DMS 273 (cell line): ENCODE measurements at regions not wholly inside any gene's neighbourhood (a gene's known extent, or its start where the extent isn't known, plus 50 kb on each side); places are given as distances from the start of the nearest gene placed in this dataset.
"Not testable (repeated sequence)": the region's sequence is repeated elsewhere in the genome, so short reads cannot be mapped to it uniquely, and the experiment has no call there.

ENCODE experiments used
- DNase-seq: peaks from one replicate; lab custom pipeline; 2025; ENCODE audit not compliant: unreplicated experiment; lab: John Stamatoyannopoulos, UW

DNA sequence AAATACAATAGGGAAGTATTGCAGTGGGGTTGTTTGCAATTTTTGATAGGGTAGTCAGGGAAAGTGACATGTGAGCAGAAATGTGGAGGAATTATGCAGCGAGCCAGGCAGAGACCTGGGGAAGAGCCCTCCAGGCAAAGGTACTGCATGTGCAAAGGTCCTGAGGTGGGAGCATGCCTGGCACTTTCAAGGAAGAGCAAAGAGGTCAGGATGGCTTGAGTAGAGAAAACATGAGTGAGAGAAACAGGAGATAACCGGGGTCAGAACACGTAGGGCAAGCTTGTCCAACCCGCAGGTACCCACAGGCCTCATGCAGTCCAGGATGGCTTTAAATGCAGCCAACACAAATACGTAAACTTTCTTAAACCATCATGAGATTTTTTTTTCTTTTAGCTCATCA, 71.0 kb downstream of the COQ2 start:
- DNase-seq = no peak

DNA sequence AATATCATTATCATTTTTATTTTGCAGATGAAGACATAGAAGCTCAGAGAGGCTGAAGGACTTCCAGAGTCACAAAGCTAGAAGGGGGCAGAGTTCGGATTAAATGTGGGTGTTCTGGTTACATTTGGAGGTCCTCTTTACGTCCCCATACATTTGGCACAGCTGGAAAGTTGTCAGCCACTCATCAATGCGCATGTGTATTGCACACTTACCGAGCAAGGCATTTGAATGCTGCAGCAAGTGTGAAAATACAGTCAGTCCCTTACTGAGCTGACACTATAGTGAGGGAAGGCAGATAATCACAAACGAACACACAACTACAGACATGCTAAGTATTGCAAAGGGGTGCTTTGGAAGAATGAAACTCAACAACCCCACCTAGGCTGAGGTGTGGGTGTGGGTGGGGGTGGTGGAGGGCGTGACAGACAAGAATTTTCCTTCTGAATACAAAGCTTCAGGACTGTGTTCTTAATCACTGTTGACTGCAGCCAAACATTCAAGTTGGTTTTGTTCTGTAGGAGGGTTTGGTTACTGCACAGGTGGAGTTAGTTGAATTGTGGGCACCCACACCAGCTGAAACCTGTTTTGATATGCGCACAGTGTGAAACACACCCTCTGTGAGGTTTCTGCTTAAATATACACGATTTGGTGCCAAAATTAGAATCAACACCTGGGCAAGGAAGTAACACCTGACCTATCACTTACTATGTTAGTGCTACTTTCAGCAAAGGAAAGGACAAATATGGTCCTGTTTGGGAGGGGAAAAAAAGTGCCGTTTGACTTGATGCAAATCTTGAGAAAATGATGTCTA, 72.4 kb downstream of the COQ2 start:
- DNase-seq = no peak

DNA sequence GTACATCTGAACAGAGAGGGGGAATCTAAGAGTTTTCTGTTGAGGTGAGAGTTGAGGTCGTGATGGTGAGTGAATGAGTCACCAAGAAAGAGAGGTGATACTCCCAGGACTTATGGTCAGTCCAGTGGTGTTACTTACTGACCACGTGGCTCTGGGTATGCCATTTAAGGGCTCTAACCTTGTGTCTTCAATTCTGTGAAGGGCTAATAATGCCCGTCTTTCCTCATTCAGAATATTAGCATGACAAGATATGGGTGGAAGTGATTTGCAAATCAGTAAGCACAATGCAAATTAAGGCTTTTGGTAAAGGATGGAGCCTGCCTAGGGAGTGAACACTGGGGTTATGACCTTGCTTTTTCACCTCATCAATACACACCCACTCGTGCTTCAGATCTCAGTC, 75.2 kb downstream of the COQ2 start:
- DNase-seq = no peak

DNA sequence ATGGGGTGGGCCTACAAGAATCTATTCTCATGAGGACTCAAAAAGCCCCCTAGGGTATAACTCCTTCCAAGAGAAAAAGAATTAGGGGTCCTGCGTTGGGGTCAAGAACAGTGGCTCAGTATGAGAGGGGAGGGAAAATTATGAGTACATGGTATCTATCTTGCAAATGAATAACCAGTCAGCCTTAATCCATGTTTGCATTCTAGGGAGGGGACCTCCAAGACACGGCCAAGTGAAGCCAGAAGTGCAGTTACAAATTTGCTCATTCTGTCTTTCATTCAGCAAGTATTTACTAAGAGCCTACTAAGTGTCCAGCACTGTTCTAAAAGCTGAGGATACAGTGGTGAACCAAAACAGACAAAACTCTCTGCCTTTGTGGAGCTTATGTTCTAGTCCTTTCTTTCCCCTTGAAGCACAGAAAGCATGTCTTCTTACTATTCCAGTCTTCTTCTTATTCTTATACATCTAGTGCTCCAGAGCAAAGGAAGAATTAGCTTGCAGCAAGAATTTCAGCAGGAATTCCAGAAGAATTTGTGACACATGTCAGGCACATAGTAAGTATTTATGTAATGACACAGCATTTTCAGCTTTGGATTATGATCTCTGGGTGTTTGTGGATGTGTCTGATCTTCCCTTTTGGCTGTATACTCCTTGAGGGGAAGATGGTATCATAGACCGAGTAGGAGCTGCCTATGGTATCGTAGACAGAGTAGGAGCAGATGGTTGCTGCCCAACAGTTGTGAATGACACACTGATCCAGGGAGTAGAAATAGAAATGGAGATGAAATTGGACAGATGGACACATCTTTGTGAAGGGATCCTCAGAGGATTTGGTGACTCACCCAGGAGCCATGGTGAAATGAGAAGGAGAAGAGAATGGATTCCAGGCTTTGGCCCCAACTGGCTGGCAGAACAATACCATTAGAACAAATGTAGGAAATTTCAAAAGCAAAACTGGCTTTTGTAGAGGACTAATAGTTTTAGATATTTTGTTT, 75.9 kb downstream of the COQ2 start:
- peak; percentile 53 for DNase-seq

DNA sequence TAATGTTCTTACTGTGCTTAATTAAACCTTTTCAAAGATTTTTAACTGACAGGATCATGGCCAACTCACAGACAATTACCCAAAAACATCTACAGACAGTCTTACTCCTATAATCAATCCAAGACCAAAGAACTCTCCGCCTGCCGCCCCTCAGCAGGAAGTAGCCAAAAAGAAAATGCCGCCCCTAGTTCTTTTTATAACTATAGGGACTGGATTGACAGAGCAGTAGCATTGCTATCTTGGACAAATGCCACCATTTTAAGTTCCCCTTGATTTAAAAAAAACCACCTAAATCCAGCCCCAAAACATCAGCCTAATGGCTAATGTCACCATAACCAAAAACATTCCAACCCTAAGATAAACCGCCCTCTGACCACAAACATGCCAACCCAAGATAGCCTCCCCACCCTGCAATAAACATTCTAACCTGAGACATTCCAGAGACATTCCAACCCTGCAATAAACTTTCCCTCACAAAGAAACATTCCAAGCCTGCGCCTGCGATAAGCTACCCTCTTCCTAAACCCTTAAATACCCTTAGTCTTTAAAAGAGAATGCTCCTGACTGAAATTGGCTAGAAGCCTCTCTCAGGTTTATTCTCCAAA, 77.0 kb downstream of the COQ2 start:
- DNase-seq = no peak

DNA sequence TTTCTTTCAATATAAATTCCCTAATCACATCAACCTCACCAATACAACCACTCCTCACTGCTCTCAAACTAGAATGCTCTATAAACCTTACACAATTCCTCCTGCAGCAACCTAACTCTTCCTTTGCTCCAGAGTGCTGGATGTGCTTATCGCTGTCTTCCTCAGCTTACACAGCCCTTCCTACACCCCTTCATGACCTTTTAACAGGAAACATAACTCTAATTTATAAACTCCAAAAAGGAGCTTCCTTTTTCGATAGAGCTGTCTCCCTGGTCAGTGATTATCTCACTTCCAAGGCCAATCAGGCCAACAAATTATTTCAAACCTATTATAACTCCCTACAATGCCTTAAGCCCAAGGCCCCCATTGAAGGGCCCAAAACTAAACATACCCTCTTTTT, 78.8 kb downstream of the COQ2 start:
- DNase-seq = no peak

DNA sequence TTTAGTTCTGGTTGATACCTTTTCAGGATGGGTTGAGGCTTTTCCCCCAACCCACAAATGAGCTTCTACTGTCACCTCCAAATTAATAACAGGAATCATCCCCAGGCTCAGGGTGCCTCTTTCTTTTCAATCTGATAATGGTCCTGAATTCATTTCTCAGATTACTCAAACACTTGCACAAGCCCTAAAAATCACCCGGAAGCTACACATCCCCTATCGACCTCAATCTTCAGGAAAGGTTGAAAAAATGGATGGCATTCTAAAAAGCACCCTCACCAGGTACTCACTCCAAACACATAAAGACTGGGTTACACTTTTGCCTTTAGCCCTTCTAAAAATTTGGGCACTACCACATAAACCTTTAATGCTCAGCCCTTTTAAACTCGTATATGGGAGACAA, 79.9 kb downstream of the COQ2 start:
- no peak for DNase-seq

DNA sequence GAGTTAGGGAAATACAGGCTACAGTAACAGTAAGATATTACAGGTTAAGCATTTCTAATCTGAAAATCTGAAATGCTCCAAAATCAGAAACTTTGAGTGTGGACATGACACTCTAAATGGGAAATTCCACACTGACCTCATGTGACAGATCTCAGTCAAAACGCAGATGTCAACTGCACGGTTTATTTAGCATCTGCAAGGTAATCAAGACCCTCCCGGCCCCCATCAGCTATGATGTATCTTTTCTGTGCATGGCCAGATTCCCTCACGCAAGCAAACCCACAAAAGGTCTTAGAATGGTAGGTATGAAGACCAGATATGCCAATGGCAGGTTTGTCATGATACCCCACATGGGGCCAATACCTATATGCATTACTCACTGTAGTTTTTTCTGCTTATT, 82.8 kb downstream of the COQ2 start:
- DNase-seq = no peak

DNA sequence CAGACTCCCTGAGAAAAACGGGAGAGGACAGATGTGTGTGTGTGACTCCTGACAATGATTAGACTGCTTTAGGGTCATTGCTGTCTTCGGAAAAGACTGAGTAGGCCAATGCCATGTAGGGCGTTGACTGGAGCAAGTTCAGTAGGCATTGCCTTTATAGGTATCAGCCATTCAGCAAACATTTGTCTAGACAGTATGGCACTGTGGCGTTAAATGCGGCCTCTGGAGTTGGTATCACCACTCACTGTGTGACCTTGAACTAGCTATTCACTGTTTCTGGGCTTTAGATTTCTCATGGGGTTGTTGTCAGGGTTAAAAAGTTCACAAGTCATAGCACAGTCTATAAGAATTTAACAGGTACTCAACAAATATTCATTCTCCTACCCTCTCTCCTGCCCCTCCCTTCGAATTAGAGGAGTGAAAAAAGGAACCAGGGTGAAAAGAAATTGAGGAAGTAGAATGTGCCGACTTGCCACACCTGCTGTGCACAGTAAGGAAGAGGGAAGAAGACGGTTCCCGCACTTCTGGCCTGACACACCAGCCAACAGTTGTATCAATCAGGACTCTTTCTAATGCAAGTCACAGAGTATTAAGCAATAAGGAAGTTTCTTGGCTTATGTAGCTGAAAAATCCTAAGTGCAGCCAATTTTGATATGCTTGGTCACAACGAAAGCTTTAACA, 83.2 kb upstream of the PLAC8 start:
- DNase-seq = no peak

DNA sequence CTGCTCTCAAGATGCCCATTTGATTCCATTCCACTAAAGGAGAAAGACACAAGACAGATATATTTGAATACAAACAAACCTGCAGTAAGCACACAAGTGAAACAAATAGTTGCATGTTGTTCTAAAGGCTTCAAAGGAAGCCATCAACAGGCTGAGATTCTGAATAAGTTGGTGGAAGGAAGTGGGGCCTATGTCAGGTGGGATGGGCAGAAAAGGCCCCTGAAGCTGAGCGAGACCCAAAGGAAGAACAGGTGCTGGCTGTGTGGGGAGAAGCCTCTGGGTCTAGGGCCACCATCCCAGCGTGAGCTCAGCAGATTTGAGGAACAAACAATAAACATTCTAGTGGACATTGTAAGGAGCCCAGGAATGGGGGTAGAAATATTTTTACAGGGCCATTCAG, 82.4 kb upstream of the PLAC8 start:
- no peak for DNase-seq

DNA sequence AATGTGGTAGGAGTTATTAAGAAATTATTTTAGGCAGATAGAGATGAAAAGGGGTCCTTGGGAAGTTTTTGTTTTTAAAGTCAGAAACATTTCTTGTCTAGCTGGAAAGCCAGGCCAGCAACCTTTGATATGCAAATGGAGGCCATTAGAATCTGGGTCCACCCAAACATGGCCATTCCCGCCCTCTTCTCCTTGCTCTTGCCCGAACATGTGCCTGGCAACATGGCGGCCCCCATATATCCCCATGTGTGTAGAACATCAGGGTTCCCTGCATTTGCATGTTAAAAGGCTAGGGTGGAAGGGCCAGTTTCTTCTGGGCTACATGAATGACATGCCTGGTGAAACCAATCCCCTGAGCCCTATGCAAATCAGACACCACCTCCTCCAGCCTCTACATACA, 80.7 kb upstream of the PLAC8 start:
- DNase-seq = no peak

DNA sequence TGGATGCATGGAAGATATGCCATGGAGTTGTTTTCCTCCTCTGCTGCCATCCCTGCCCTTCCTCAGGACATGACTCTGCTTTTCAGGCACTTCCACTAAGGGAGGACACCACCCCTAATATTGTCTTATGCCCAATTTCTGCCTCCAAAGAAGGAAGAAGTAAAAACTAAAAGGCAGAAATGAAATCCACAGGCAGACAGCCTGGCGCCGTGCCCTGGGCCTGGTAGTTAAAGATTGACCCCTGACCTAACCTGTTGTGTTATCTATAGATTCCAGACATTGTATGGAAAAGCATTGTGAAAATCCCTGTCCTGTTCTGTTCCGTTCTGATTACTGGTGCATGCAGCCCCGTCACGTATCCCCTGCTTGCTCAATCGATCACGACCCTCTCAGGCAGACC, 80.1 kb upstream of the PLAC8 start:
- not testable (repeated sequence) for DNase-seq

DNA sequence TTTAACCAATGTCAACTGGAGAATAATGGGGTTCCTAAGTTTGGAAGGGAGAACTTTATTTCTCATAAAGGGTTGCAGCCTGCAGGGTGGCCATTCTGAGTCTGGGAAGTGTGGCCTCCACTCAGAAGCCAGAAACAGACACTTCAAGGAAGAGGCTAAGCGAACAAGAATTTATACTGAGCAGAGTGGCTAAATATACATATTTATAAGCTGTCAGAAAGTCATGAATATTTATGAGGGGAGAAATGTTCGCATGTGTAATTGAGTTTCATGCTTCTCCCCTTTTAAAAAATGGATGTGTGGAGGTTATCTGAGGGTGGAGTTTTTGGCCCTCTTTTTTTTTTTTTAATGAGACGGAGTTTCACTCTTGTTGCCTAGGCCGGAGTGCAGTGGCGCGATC, 78.1 kb upstream of the PLAC8 start:
- no peak for DNase-seq

DNA sequence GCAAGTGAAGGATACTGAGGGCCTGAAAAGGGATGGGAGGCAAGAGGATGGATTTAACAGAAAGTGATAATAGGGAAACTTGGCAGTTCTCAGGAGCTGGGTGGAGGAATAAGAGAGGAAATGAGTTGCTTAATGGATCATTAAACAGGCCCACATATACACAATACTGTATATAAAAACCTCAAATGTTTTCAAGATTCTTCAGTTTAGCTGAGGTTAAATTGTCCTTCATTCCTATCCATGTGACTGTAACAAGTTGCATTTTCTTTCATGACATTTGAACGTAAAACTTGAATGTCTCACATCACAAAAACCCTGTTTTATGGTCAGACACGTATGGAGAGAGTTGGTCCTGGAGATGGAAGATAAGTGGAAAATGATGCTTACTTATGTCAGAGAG, 76.5 kb upstream of the PLAC8 start:
- no peak for DNase-seq

DNA sequence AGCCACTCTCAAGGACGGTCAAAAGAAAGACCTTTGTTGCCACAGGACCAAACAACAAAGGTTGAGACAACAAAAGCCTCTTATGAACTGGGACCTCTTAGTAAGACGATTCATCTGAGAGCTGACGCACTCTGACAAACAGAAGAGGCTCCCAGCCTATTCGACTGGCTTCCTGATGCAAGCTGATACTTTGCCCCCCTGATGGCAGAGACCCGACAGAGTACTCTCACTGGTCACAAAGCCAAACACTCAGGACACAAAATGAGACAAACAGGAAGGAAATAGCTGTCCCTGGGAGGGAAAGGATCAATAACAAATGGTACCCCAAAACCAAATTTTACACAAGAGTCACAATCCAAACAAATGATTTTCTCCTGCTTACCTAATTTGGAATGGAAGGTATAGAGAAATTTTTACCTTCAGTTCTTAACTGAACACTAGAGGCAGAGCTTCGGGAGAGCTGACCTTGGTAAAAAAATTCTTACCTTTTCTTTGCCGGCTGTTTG, 75.2 kb upstream of the PLAC8 start:
- no peak for DNase-seq

DNA sequence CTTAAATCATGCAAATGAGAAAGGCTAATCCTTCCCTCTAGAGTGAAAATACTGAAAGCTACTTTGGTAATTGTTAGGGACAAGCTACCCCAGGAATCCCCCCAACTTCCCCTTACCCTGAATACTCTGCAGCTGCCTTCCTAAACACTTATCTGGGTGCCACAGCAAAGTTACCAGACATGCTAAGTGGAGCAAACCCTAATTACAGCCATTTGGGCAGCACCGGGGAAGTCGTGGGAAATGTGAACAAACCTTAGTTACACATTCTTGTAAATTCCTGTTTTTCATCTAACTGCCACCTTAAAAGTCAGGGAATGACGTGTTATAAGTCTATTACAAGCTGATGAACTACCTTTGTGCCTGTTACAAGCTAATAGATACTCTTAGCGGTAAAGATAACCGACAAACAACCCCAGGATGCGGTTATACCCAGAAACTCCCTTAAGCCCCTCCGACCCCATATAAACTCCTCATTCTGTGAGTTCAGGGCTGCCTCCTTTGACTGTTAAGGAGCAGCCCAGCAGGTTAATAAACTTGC, 66.0 kb upstream of the PLAC8 start:
- DNase-seq = no peak

DNA sequence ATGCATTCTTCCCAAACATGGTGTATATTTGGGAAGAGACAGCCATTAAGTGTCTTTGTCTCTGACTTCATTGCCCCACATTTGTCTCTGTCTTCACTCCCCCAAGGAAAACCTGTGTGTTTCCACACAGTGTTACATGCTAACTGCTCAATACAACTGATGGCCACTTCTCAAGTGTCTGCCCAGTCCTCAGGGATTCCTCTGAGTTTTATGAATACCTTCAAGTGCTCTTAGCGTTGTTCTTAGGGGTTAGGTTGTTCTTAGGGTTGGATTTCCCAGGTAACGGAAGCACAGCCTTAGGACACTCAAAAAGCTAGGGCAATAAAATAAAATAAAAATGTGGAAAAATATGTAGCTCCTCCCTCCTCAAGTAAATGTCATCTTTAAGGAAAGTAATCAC, 64.7 kb upstream of the PLAC8 start:
- DNase-seq = no peak

DNA sequence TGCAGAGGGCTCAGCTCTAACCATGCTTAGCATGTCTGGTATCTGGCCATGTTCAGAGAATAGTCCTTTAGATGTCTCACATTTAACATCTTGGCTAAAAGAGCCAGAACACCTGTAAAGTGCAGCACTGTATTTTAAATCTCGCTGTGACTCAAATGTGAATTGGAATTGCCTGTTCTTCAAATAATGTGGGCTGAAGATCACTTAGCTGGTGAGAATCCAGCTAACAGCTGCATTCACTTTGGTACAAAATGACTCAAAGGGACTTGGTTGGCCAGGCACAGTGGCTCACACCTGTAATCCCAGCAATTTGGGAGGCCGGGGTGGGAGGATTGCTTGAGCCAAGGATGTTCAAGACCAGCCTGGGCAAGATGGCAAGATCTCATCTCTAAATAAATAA, 63.5 kb upstream of the PLAC8 start:
- no peak for DNase-seq

DNA sequence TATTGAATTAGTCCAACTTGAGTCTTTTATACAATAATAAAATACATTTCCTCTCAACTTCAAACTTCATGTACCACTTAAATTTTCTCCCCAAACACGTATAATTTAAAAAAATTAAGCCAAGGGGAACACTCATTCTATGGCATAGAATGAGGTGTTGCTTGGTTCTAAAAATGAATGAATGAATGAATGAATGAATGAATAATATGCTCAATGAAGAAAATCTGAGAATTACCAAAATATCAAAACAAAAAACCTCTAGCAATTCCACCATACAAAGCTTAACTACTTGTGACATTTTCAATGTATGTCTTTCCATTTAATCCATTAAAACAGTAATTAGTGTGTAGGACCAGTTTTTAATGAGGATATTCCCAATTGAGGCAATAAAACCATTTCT, 62.7 kb upstream of the PLAC8 start:
- DNase-seq = no peak

DNA sequence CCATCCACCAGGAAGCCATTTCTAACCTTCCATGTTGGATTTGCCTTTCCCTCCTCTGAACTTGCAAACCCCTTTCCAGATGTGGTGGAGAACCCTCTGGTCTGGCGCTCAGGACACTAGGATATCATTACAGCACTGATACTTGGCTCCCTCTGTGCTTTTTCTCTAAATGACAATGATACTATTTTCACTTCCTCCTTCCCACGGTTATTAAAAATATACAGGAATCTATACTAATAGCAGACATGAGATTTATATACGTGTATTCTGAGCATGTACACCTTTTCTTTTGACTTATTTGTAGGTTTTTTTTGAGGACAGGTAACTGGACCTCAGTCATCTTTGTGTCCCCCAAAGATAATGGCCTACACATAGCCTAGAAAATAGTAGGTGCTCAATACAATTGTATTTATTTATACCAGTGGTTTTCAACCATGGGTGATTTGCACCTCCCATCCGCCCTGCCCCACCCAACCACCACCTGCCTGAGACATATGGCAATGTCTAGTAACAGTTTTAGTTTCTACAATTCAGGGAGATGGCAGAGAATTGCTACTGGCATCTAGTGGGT, 60.4 kb upstream of the PLAC8 start:
- no peak for DNase-seq
